SU-DHL-6 (cell line): ENCODE measurements at regions not wholly inside any gene's neighbourhood (a gene's known extent, or its start where the extent isn't known, plus 50 kb on each side); places are given as distances from the start of the nearest gene placed in this dataset.

Experiments used
- CTCF ChIP-seq: fragments of 200-600 bp; sonication (generic); IDR thresholded peaks from one replicate; pipeline ENCODE4 v1.5.1; 2017; ENCODE audit warnings: antibody characterized with exemption, mild to moderate bottlenecking, low read length, moderate library complexity; ENCODE audit not compliant: insufficient read depth, poor library complexity, severe bottlenecking
- EZH2phosphoT487 ChIP-seq: fragments of 200-600 bp; sonication (generic), shearing (Covaris generic); conservative IDR thresholded peaks from 2 replicates; pipeline ENCODE4 v1.6.1; 2018; ENCODE audit warnings: mild to moderate bottlenecking, antibody characterized with exemption, low read length, moderate library complexity, mixed read lengths

GRCh38 chr2:8099267-8099582 lies 582.6 kb upstream of the ID2 start:
- TF ChIP-seq CTCF = no peak
- no peak for TF ChIP-seq EZH2phosphoT487
